ENCODE measurements at regions not wholly inside any gene's neighbourhood (a gene's known extent, or its start where the extent isn't known, plus 50 kb on each side); places are given as distances from the start of the nearest gene placed in this dataset.

DNA sequence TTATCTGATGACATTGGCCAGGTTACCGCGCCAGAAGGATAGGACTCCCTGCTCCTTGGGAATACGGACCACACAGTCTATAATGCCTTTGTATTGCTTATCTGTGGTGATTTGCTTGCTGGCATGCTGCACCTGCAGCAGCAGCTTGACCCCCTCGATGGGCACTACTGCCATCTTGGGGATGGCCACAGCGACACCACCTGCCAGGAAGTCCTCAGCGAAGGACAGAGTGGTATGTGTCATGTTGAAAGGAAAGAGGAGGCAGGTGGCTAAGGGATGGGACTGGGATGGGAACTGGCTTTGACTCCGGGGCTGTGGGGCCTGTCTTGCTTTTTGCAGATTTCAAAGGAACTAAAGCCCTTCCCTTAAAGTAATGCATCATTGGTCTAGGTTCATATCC lies 50.3 kb upstream of the ACO1 start:
- TF ChIP-seq, protein P1, sequence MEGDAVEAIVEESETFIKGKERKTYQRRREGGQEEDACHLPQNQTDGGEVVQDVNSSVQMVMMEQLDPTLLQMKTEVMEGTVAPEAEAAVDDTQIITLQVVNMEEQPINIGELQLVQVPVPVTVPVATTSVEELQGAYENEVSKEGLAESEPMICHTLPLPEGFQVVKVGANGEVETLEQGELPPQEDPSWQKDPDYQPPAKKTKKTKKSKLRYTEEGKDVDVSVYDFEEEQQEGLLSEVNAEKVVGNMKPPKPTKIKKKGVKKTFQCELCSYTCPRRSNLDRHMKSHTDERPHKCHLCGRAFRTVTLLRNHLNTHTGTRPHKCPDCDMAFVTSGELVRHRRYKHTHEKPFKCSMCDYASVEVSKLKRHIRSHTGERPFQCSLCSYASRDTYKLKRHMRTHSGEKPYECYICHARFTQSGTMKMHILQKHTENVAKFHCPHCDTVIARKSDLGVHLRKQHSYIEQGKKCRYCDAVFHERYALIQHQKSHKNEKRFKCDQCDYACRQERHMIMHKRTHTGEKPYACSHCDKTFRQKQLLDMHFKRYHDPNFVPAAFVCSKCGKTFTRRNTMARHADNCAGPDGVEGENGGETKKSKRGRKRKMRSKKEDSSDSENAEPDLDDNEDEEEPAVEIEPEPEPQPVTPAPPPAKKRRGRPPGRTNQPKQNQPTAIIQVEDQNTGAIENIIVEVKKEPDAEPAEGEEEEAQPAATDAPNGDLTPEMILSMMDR (IDR thresholded peaks at IDR 0.05): no peak
- no peak for TF ChIP-seq POLR2A (IDR thresholded peaks at IDR 0.05)
